HL-60 (cell line): ENCODE measurements at regions not wholly inside any gene's neighbourhood (a gene's known extent, or its start where the extent isn't known, plus 50 kb on each side); places are given as distances from the start of the nearest gene placed in this dataset.

Source experiments
- GABPA ChIP-seq: IDR thresholded peaks from 2 replicates; pipeline ENCODE4 v1.6.1; 2012; ENCODE audit warnings: low read depth
- POLR2AphosphoS5 ChIP-seq: IDR thresholded peaks from 2 replicates; pipeline ENCODE4 v1.6.1; 2012; ENCODE audit warnings: low read depth
- SPI1 ChIP-seq: IDR thresholded peaks from 2 replicates; pipeline ENCODE4 v1.6.1; 2012; ENCODE audit warnings: low read depth, mild to moderate bottlenecking, borderline replicate concordance
- TF ChIP-seq, protein P1 (sequence below): IDR thresholded peaks from one replicate; pipeline ENCODE4 v1.5.1; 2011; ENCODE audit warnings: low read length, control low read depth, inconsistent platforms; ENCODE audit not compliant: insufficient read depth
- TF ChIP-seq, protein P2 (sequence below): IDR thresholded peaks from 2 replicates; pipeline ENCODE4 v1.6.1; 2012; ENCODE audit warnings: low read depth; ENCODE audit not compliant: insufficient replicate concordance

DNA sequence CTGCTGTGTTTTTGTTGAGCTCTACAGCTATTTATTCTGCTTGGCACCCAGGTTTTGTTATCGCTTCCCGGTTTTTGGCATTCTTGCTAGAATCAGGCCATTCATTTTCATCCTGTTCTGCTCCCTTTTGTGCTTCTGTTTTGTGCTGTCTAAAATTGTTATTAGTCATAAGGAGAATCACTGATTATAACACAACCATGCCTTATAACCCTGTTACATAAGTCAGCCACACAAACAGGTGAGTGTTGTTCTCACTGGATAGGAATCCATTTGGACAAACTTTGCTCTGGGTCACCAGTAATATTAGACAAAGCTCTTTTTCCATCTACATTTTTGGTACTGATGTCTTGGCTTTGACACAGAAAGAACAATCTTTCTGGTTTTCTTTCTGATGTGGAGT, 622.8 kb downstream of the PSAT1 start:
- TF ChIP-seq, protein P1, sequence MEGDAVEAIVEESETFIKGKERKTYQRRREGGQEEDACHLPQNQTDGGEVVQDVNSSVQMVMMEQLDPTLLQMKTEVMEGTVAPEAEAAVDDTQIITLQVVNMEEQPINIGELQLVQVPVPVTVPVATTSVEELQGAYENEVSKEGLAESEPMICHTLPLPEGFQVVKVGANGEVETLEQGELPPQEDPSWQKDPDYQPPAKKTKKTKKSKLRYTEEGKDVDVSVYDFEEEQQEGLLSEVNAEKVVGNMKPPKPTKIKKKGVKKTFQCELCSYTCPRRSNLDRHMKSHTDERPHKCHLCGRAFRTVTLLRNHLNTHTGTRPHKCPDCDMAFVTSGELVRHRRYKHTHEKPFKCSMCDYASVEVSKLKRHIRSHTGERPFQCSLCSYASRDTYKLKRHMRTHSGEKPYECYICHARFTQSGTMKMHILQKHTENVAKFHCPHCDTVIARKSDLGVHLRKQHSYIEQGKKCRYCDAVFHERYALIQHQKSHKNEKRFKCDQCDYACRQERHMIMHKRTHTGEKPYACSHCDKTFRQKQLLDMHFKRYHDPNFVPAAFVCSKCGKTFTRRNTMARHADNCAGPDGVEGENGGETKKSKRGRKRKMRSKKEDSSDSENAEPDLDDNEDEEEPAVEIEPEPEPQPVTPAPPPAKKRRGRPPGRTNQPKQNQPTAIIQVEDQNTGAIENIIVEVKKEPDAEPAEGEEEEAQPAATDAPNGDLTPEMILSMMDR: no peak
- no peak for TF ChIP-seq POLR2AphosphoS5
- TF ChIP-seq GABPA: no peak
- TF ChIP-seq, protein P2, sequence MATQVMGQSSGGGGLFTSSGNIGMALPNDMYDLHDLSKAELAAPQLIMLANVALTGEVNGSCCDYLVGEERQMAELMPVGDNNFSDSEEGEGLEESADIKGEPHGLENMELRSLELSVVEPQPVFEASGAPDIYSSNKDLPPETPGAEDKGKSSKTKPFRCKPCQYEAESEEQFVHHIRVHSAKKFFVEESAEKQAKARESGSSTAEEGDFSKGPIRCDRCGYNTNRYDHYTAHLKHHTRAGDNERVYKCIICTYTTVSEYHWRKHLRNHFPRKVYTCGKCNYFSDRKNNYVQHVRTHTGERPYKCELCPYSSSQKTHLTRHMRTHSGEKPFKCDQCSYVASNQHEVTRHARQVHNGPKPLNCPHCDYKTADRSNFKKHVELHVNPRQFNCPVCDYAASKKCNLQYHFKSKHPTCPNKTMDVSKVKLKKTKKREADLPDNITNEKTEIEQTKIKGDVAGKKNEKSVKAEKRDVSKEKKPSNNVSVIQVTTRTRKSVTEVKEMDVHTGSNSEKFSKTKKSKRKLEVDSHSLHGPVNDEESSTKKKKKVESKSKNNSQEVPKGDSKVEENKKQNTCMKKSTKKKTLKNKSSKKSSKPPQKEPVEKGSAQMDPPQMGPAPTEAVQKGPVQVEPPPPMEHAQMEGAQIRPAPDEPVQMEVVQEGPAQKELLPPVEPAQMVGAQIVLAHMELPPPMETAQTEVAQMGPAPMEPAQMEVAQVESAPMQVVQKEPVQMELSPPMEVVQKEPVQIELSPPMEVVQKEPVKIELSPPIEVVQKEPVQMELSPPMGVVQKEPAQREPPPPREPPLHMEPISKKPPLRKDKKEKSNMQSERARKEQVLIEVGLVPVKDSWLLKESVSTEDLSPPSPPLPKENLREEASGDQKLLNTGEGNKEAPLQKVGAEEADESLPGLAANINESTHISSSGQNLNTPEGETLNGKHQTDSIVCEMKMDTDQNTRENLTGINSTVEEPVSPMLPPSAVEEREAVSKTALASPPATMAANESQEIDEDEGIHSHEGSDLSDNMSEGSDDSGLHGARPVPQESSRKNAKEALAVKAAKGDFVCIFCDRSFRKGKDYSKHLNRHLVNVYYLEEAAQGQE: no peak
- TF ChIP-seq SPI1: no peak
